ENCODE measurements at regions not wholly inside any gene's neighbourhood (a gene's known extent, or its start where the extent isn't known, plus 50 kb on each side); places are given as distances from the start of the nearest gene placed in this dataset.

DNA sequence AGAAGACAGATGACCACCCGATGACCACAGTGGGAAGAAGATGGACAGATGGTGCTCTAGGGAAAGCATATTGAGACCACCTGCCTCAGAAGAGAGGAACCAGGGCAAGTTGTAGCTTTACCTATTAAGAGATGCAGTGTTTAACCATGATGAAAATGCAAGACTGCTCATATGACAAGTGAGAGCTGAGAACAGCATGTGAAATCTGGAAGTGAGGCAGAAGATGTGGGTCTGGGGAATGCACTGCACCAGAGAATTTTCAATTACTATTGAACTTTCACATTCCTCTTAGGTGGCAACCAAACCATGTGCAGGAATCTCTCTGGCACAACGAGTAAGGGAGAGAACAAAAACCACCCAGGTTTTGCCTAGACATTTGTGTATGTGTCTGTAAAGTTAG, 184.8 kb upstream of the CRIM1 start:
- ChIA-PET CTCF (interaction anchor here (1.4 kb wide), 1 partner anchor 23 kb away, joined by 3 read pairs; no protein-coding TSS in a partner anchor), POLR2A (no interaction called here), RAD21 (ENCODE audit: unreplicated experiment) (no interaction called here), SMC1A (ENCODE audit: uncharacterized antibody, unreplicated experiment) (interaction anchor here (1.0 kb wide), 1 partner anchor 260 kb away, joined by 3 read pairs; no protein-coding TSS in a partner anchor)
- in situ Hi-C loops (cut with MboI) (no loop called here), intact Hi-C loops (cut with micrococcal nuclease; ENCODE audit: unreplicated experiment) (no loop called here)
- FAIRE-seq (no peak), ATAC-seq (no peak), DNase-seq (ENCODE audit: low read depth, low spot score) (no peak)
- Histone ChIP-seq H3K36me3 (ENCODE audit: control insufficient read depth in 2 of 2, insufficient read depth in 2 of 2, low read length in 1 of 2) (no peaks in the 10 kb centered on the region), H3K27me3 (replicated peaks in 1 of 2; ENCODE audit: control insufficient read depth in 2 of 2, insufficient read depth in 2 of 2, low read length in 1 of 2) (no peaks in the 10 kb centered on the region), H3K4me3 (no peak overlapping the region), H3K9me3 (replicated peaks; ENCODE audit: control insufficient read depth, insufficient read depth, low read length) (no peaks in the 10 kb centered on the region), H4K20me1 (ENCODE audit: control insufficient read depth, insufficient read depth) (no peaks in the 10 kb centered on the region), H2AFZ (ENCODE audit: control insufficient read depth, low read depth, low read length) (no peak overlapping the region), H3K9ac (ENCODE audit: control insufficient read depth, insufficient read depth, low read length) (no peak overlapping the region), H3K79me2 (ENCODE audit: control insufficient read depth, insufficient read depth, low read length) (no peaks in the 10 kb centered on the region), H3K4me2 (ENCODE audit: control insufficient read depth, insufficient read depth) (no peak overlapping the region), H3K4me1 (ENCODE audit: control insufficient read depth, insufficient read depth, low read length) (no peaks in the 10 kb centered on the region), H3K27ac (ENCODE audit: control insufficient read depth, insufficient read depth) (no peak overlapping the region)
- 19% methylated on average over 2 of the region's 2 CpGs for WGBS (ENCODE audit: insufficient coverage, insufficient replicate concordance, low lambda C conversion rate, missing lambda C conversion rate)
- BruUV-seq (replicated peaks), result no TSS peak
- TF ChIP-seq SREBF1 (IDR thresholded peaks at IDR 0.05; ENCODE audit: low read length), result no peak
- TF ChIP-seq PML (IDR thresholded peaks at IDR 0.05; ENCODE audit: low read length), result no peak
- no peak for TF ChIP-seq HDAC6 (IDR thresholded peaks at IDR 0.05; ENCODE audit: unreplicated experiment)
- no peak for TF ChIP-seq ASH2L (IDR thresholded peaks at IDR 0.05; ENCODE audit: borderline replicate concordance, low read depth)
- TF ChIP-seq GATAD2B (conservative IDR thresholded peaks at IDR 0.05; ENCODE audit: low read depth), result no peak
- TF ChIP-seq, protein P1, sequence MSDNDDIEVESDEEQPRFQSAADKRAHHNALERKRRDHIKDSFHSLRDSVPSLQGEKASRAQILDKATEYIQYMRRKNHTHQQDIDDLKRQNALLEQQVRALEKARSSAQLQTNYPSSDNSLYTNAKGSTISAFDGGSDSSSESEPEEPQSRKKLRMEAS (IDR thresholded peaks at IDR 0.05; ENCODE audit: low read depth, low read length), result no peak
- TF ChIP-seq FOS (IDR thresholded peaks at IDR 0.05; ENCODE audit: borderline replicate concordance, extremely low read depth, insufficient read length), result no peak
- TF ChIP-seq HDAC2 (IDR thresholded peaks at IDR 0.05), result no peak
- TF ChIP-seq NFYA (IDR thresholded peaks at IDR 0.05; ENCODE audit: borderline replicate concordance, low read depth, low read length), result no peak
- TF ChIP-seq TAF1 (IDR thresholded peaks at IDR 0.05; ENCODE audit: borderline replicate concordance, low read depth, low read length), result no peak
- TF ChIP-seq, protein P2, sequence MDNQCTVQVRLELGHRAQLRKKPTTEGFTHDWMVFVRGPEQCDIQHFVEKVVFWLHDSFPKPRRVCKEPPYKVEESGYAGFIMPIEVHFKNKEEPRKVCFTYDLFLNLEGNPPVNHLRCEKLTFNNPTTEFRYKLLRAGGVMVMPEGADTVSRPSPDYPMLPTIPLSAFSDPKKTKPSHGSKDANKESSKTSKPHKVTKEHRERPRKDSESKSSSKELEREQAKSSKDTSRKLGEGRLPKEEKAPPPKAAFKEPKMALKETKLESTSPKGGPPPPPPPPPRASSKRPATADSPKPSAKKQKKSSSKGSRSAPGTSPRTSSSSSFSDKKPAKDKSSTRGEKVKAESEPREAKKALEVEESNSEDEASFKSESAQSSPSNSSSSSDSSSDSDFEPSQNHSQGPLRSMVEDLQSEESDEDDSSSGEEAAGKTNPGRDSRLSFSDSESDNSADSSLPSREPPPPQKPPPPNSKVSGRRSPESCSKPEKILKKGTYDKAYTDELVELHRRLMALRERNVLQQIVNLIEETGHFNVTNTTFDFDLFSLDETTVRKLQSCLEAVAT (IDR thresholded peaks at IDR 0.05), result no peak
- TF ChIP-seq TCF3 (IDR thresholded peaks at IDR 0.05; ENCODE audit: borderline replicate concordance, insufficient read depth, low read depth, low read length), result no peak

All from GM12878 (cell line).